HFFc6 (cell line): ENCODE measurements at regions not wholly inside any gene's neighbourhood (a gene's known extent, or its start where the extent isn't known, plus 50 kb on each side); places are given as distances from the start of the nearest gene placed in this dataset.

Source experiments
- DNase-seq: peaks from one replicate; pipeline ENCODE4 v3.0.0-alpha.2; 2018
- H3K27ac Mint-ChIP-seq: 2 replicates; pipeline ENCODE4 v1.8.0; 2020; ENCODE audit warnings: mild to moderate bottlenecking, mixed read lengths
- H3K27me3 Mint-ChIP-seq: 2 replicates; pipeline ENCODE4 v1.8.0; 2021; ENCODE audit warnings: mild to moderate bottlenecking, moderate library complexity, mixed read lengths; ENCODE audit not compliant: insufficient read depth
- H3K36me3 Mint-ChIP-seq: 2 replicates; pipeline ENCODE4 v1.8.0; 2021; ENCODE audit warnings: low read depth, mixed read lengths
- H3K4me1 Mint-ChIP-seq: 2 replicates; pipeline ENCODE4 v1.8.0; 2020; ENCODE audit warnings: low read depth, mixed read lengths
- H3K4me3 Mint-ChIP-seq: 2 replicates; pipeline ENCODE4 v1.8.0; 2020; ENCODE audit warnings: mild to moderate bottlenecking, moderate library complexity, mixed read lengths
- H3K9me3 Mint-ChIP-seq: 2 replicates; pipeline ENCODE4 v1.8.0; 2020; ENCODE audit warnings: mild to moderate bottlenecking, mixed read lengths
- TF ChIP-seq, protein P1 (sequence below): fragments of 200-600 bp; sonication (generic); IDR thresholded peaks from 2 replicates; pipeline ENCODE4 v1.5.0; 2021; ENCODE audit warnings: antibody characterized with exemption, mild to moderate bottlenecking

DNA sequence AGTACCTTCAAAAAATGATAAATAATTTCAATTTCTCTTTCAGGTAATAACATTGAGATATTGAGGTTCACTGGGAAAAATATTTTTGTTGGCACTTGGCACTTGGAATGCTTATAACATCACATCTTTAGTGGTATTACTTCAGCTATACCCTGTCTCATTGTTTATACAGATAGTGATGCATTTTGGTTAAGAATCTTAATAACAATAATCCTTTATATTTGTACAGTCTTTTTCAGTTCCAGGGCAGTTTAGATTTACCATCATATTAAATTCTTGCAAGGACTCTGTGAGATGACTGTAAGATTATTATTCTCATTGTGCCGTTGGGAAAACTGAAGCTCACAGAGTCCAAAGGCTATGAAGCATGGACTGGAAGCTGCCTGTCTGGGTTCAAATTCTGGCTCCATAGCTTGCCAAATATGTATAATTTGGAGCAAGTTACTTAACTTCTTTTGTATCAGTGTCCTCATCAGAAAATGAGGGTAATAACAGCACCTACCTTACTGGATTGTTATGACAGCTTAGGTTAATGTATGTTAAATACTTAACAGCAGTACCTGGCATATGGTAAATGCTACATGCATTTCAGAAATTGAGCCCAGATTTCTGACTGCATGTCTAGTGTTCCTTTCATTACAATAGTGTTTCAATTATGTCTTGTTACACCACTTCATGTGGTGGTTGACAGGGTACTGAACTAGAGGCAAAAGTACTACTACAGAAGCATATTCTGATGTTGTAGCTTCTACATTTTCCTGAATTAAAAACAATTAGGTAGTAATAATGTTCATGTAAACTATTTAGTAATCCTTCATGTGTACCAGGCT lies 272.2 kb downstream of the PLK2 start:
- Mint-ChIP-seq H3K9me3 (no peaks in the 10 kb centered on the region), H3K4me3 (peak overlapping the region; percentile 9), H3K27me3 (no peaks in the 10 kb centered on the region), H3K4me1 (peaks cover 88% of the 10 kb centered on the region), H3K36me3 (no peaks in the 10 kb centered on the region), H3K27ac (peak overlapping the region; percentile 47)
- DNase-seq, result no peak
- TF ChIP-seq, protein P1, sequence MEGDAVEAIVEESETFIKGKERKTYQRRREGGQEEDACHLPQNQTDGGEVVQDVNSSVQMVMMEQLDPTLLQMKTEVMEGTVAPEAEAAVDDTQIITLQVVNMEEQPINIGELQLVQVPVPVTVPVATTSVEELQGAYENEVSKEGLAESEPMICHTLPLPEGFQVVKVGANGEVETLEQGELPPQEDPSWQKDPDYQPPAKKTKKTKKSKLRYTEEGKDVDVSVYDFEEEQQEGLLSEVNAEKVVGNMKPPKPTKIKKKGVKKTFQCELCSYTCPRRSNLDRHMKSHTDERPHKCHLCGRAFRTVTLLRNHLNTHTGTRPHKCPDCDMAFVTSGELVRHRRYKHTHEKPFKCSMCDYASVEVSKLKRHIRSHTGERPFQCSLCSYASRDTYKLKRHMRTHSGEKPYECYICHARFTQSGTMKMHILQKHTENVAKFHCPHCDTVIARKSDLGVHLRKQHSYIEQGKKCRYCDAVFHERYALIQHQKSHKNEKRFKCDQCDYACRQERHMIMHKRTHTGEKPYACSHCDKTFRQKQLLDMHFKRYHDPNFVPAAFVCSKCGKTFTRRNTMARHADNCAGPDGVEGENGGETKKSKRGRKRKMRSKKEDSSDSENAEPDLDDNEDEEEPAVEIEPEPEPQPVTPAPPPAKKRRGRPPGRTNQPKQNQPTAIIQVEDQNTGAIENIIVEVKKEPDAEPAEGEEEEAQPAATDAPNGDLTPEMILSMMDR, result no peak

DNA sequence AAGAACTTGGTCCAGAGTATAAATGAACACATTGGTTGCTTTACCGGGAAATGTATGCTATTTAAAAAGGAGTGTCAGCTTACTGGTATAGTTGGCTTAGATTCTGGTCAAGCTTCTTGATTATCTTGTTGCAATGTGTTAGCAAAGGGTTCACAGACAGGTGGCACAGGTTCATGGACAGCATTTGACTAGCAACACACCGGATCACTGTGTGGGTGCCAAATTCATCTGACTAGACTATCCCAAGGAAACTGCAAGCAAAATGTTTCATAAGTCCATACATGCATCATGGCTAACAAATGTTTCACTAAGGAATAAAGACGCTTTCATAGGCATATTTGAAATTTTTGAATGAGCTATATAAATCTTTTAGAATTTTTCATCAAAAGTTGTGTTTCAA lies 274.1 kb downstream of the PLK2 start:
- peaks cover 96% of the 10 kb centered on the region for H3K4me1 Mint-ChIP-seq
- H3K27me3 Mint-ChIP-seq, result no peaks in the 10 kb centered on the region
- no peak overlapping the region for H3K4me3 Mint-ChIP-seq
- TF ChIP-seq, protein P1, result no peak
- H3K9me3 Mint-ChIP-seq, result no peaks in the 10 kb centered on the region
- peak overlapping the region; percentile 57 for H3K27ac Mint-ChIP-seq
- H3K36me3 Mint-ChIP-seq, result no peaks in the 10 kb centered on the region
- no peak for DNase-seq

DNA sequence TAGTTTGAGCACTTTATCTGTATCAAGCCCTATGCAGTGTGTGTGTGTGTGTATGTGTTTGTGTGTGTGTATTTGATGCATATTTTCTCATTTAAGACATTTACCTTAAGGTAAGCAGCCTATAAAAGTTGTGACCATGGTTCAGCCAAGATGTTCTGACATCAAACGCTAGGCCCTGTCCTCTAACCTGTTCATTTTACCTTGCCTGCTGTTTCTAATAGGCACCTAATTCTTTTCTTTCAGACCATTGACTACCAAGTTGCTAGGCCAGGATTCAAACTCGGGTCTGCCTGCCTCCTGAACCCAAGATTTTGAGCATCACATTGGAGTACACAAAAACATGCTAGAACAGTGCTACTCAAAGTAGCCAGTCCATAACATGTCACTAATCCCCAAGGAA lies 274.5 kb downstream of the PLK2 start:
- Mint-ChIP-seq H3K4me1 (peaks cover 92% of the 10 kb centered on the region), H3K27me3 (no peaks in the 10 kb centered on the region), H3K36me3 (no peaks in the 10 kb centered on the region), H3K9me3 (no peaks in the 10 kb centered on the region), H3K27ac (peak overlapping the region; percentile 3; the same call in 1 of the 2 replicates), H3K4me3 (no peak overlapping the region)
- DNase-seq, result no peak
- TF ChIP-seq, protein P1, result no peak

DNA sequence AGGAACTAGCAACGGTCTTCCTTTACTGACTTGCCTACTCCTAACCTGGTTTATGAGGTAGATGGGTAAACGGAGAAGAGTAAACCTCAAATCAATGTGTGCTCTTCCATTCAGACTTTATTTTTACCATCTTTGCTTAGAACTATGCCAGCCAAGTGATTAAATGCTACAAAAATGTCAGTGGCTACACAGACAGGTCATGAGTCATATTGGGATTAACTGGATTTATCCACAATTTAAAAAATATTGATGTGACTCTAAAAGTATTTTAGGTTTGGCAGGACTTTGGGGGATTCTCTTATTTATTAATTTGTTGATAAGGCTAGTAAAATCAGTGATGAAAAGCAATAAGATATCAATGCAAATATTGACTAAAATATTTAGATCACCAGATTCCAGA lies 275.0 kb downstream of the PLK2 start:
- TF ChIP-seq, protein P1, result no peak
- peaks cover 87% of the 10 kb centered on the region for H3K4me1 Mint-ChIP-seq
- no peak overlapping the region for H3K4me3 Mint-ChIP-seq
- no peaks in the 10 kb centered on the region for H3K27me3 Mint-ChIP-seq
- DNase-seq, result peak; percentile 49
- H3K36me3 Mint-ChIP-seq, result no peaks in the 10 kb centered on the region
- peak overlapping the region; percentile 3; the same call in 1 of the 2 replicates for H3K27ac Mint-ChIP-seq
- no peaks in the 10 kb centered on the region for H3K9me3 Mint-ChIP-seq

DNA sequence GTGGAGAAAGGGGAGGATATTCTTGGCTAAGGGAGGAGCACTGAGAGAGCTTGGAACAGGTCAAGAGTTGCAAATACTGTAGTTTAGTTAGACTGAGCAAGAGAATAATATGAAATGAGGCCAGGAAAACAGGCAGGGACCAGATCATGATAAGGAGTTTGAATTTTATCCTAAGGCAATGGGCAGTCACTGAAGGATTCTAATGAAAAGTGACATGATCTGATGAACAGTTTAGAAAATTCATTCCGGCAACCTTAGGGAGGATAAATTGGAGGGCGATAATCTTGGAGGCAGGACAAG lies 276.1 kb downstream of the PLK2 start:
- Mint-ChIP-seq H3K36me3 (no peaks in the 10 kb centered on the region), H3K4me1 (peaks cover 76% of the 10 kb centered on the region), H3K27ac (no peak overlapping the region; the same call in 1 of the 2 replicates), H3K4me3 (no peak overlapping the region; the same call in 1 of the 2 replicates), H3K27me3 (no peaks in the 10 kb centered on the region), H3K9me3 (no peaks in the 10 kb centered on the region)
- DNase-seq, result no peak
- TF ChIP-seq, protein P1, result no peak
